ENCODE measurements at regions not wholly inside any gene's neighbourhood (a gene's known extent, or its start where the extent isn't known, plus 50 kb on each side); places are given as distances from the start of the nearest gene placed in this dataset.
A peak's percentile ranks its signal among the peaks of the same experiment; 100 is the strongest.
"Not testable (repeated sequence)": the region's sequence is repeated elsewhere in the genome, so short reads cannot be mapped to it uniquely, and the experiment has no call there.

- DNase-seq, result no peak
Observed at GRCh38 chr14:106487600-106487999, 961.2 kb downstream of the TMEM121 start.

- no peak for DNase-seq
Observed at GRCh38 chr14:106488291-106488690, 961.9 kb downstream of the TMEM121 start.

- DNase-seq, result no peak
Observed at GRCh38 chr14:106489112-106489881, 962.9 kb downstream of the TMEM121 start.

- DNase-seq, result no peak
Observed at GRCh38 chr14:106490442-106490841, 964.1 kb downstream of the TMEM121 start.

- DNase-seq, result peak; percentile 9
Observed at GRCh38 chr14:106491851-106492250, 965.5 kb downstream of the TMEM121 start.

GRCh38 chr14:106493962-106494823 lies 967.8 kb downstream of the TMEM121 start:
- no peak for DNase-seq

- DNase-seq, result no peak
Observed at GRCh38 chr14:106500571-106500970, 974.2 kb downstream of the TMEM121 start.

GRCh38 chr14:106501898-106502297 lies 975.5 kb downstream of the TMEM121 start:
- DNase-seq, result no peak

- no peak for DNase-seq
Observed at GRCh38 chr14:106505366-106505765, 979.0 kb downstream of the TMEM121 start.

- no peak for DNase-seq
Observed at GRCh38 chr14:106506881-106507305, 980.5 kb downstream of the TMEM121 start.

GRCh38 chr14:106507354-106507753 lies 981.0 kb downstream of the TMEM121 start:
- DNase-seq, result no peak

GRCh38 chr14:106508216-106508615 lies 981.8 kb downstream of the TMEM121 start:
- no peak for DNase-seq

GRCh38 chr14:106509176-106509575 lies 982.8 kb downstream of the TMEM121 start:
- no peak for DNase-seq

GRCh38 chr14:106509807-106510206 lies 983.4 kb downstream of the TMEM121 start:
- no peak for DNase-seq

GRCh38 chr14:106511006-106511799 lies 984.8 kb downstream of the TMEM121 start:
- DNase-seq, result no peak

- DNase-seq, result no peak
Observed at GRCh38 chr14:106511800-106512198, 985.4 kb downstream of the TMEM121 start.

- DNase-seq, result no peak
Observed at GRCh38 chr14:106513302-106513701, 986.9 kb downstream of the TMEM121 start.

- DNase-seq, result peak; percentile 13
Observed at GRCh38 chr14:106518054-106518943, 991.9 kb downstream of the TMEM121 start.

- not testable (repeated sequence) for DNase-seq
Observed at GRCh38 chr14:106522118-106522517, 995.7 kb downstream of the TMEM121 start.

GRCh38 chr14:106522990-106523389 lies 996.6 kb downstream of the TMEM121 start:
- no peak for DNase-seq

- peak; percentile 0 for DNase-seq
Observed at GRCh38 chr14:106528717-106529116, 1002.3 kb downstream of the TMEM121 start.

- no peak for DNase-seq
Observed at GRCh38 chr14:106530031-106530422, 1003.6 kb downstream of the TMEM121 start.
